ENCODE measurements at regions not wholly inside any gene's neighbourhood (a gene's known extent, or its start where the extent isn't known, plus 50 kb on each side); places are given as distances from the start of the nearest gene placed in this dataset.
A peak's percentile ranks its signal among the peaks of the same experiment; 100 is the strongest.

GRCh38 chr4:108493596-108493931 is 126.8 kb upstream of the RPL34 start:
- TF ChIP-seq CTCF (IDR thresholded peaks at IDR 0.05; ENCODE audit: unreplicated experiment), result no peak
- Mint-ChIP-seq H3K36me3 (ENCODE audit: low read depth, unreplicated experiment) (no peaks in the 10 kb centered on the region), H3K4me1 (ENCODE audit: unreplicated experiment) (no peaks in the 10 kb centered on the region), H3K4me3 (ENCODE audit: unreplicated experiment) (no peak overlapping the region), H3K27ac (ENCODE audit: unreplicated experiment) (no peak overlapping the region), H3K27me3 (ENCODE audit: unreplicated experiment) (peaks cover 3% of the 10 kb centered on the region), H3K9me3 (ENCODE audit: unreplicated experiment) (no peaks in the 10 kb centered on the region)
- DNase-seq (ENCODE audit: low spot score), result no peak

GRCh38 chr4:108492816-108493595 is 127.4 kb upstream of the RPL34 start:
- no peak overlapping the region for H3K27ac Mint-ChIP-seq (ENCODE audit: unreplicated experiment)
- no peak overlapping the region for H3K4me3 Mint-ChIP-seq (ENCODE audit: unreplicated experiment)
- peak; percentile 42 for DNase-seq (ENCODE audit: low spot score)

GRCh38 chr4:108488865-108489264 is 131.5 kb upstream of the RPL34 start:
- H3K4me1 Mint-ChIP-seq (ENCODE audit: unreplicated experiment), result no peaks in the 10 kb centered on the region
- no peaks in the 10 kb centered on the region for H3K9me3 Mint-ChIP-seq (ENCODE audit: unreplicated experiment)
- no peak overlapping the region for H3K4me3 Mint-ChIP-seq (ENCODE audit: unreplicated experiment)
- no peaks in the 10 kb centered on the region for H3K36me3 Mint-ChIP-seq (ENCODE audit: low read depth, unreplicated experiment)
- no peak overlapping the region for H3K27ac Mint-ChIP-seq (ENCODE audit: unreplicated experiment)
- TF ChIP-seq CTCF (IDR thresholded peaks at IDR 0.05; ENCODE audit: unreplicated experiment), result no peak
- DNase-seq (ENCODE audit: low spot score), result no peak
- peaks cover 3% of the 10 kb centered on the region for H3K27me3 Mint-ChIP-seq (ENCODE audit: unreplicated experiment)

More at GRCh38 chr4:108492816-108493595, 127.4 kb upstream of the RPL34 start:
- TF ChIP-seq CTCF (IDR thresholded peaks at IDR 0.05; ENCODE audit: unreplicated experiment), result peak; percentile 53
- Mint-ChIP-seq H3K36me3 (ENCODE audit: low read depth, unreplicated experiment) (no peaks in the 10 kb centered on the region), H3K27me3 (ENCODE audit: unreplicated experiment) (peaks cover 3% of the 10 kb centered on the region), H3K4me1 (ENCODE audit: unreplicated experiment) (no peaks in the 10 kb centered on the region), H3K9me3 (ENCODE audit: unreplicated experiment) (no peaks in the 10 kb centered on the region)

GRCh38 chr4:108486046-108486445 is 134.3 kb upstream of the RPL34 start:
- DNase-seq (ENCODE audit: low spot score), result no peak

More at GRCh38 chr4:108486046-108486445, 134.3 kb upstream of the RPL34 start:
- no peaks in the 10 kb centered on the region for H3K9me3 Mint-ChIP-seq (ENCODE audit: unreplicated experiment)
- no peaks in the 10 kb centered on the region for H3K27me3 Mint-ChIP-seq (ENCODE audit: unreplicated experiment)
- TF ChIP-seq CTCF (IDR thresholded peaks at IDR 0.05; ENCODE audit: unreplicated experiment), result no peak
- H3K4me3 Mint-ChIP-seq (ENCODE audit: unreplicated experiment), result no peak overlapping the region
- H3K36me3 Mint-ChIP-seq (ENCODE audit: low read depth, unreplicated experiment), result no peaks in the 10 kb centered on the region
- H3K4me1 Mint-ChIP-seq (ENCODE audit: unreplicated experiment), result no peaks in the 10 kb centered on the region
- no peak overlapping the region for H3K27ac Mint-ChIP-seq (ENCODE audit: unreplicated experiment)
